ENCODE measurements at regions not wholly inside any gene's neighbourhood (a gene's known extent, or its start where the extent isn't known, plus 50 kb on each side); places are given as distances from the start of the nearest gene placed in this dataset.

DNA sequence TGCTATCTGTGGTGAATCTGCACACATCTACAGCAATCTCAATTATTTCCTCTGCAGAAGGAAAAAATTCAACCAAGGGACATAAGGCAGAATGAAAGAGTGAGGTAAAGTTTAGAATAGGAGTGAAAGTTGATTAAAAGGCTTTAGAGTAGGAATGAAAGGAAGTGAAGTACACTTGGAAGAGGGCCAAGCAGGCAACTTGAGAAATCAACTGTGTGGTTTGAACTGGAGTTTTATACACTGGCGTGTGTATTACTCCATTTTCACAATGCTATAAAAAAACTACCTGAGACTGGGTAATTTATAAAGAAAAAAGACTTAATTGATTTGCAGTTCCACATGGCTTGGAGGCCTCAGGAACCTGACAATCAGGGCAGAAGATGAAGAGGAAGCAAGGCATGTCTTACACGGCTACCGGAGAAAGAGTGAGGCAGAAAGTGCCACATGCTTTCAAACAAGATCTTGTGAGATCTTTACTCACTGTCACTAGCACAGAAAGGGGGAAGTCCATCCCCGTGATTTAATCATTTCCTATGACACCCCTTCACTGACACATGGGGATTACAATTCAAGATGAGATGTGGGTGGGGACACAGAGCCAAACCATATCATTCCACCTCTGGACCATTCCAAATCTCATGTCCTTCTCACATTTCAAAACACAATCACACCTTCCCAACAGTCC, 234.8 kb downstream of the IL15 start:
- TF ChIP-seq, protein P1, sequence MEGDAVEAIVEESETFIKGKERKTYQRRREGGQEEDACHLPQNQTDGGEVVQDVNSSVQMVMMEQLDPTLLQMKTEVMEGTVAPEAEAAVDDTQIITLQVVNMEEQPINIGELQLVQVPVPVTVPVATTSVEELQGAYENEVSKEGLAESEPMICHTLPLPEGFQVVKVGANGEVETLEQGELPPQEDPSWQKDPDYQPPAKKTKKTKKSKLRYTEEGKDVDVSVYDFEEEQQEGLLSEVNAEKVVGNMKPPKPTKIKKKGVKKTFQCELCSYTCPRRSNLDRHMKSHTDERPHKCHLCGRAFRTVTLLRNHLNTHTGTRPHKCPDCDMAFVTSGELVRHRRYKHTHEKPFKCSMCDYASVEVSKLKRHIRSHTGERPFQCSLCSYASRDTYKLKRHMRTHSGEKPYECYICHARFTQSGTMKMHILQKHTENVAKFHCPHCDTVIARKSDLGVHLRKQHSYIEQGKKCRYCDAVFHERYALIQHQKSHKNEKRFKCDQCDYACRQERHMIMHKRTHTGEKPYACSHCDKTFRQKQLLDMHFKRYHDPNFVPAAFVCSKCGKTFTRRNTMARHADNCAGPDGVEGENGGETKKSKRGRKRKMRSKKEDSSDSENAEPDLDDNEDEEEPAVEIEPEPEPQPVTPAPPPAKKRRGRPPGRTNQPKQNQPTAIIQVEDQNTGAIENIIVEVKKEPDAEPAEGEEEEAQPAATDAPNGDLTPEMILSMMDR (IDR thresholded peaks at IDR 0.05) = no peak
- no peak for TF ChIP-seq POLR2A (IDR thresholded peaks at IDR 0.05)
- no peak for TF ChIP-seq EP300 (IDR thresholded peaks at IDR 0.05)
